ENCODE measurements at regions not wholly inside any gene's neighbourhood (a gene's known extent, or its start where the extent isn't known, plus 50 kb on each side); places are given as distances from the start of the nearest gene placed in this dataset.

- Histone ChIP-seq H3K9me3 (no peaks in the 10 kb centered on the region), H3K4me1 (no peaks in the 10 kb centered on the region), H3K27me3 (no peaks in the 10 kb centered on the region), H3K27ac (no peak overlapping the region), H3K36me3 (replicated peaks in 1 of 2; ENCODE audit: insufficient read depth in 1 of 2, low read depth in 2 of 2) (no peaks in the 10 kb centered on the region), H3K4me3 (no peak overlapping the region)
- intact Hi-C loops (cut with DNase I): no loop called here
- peak in 2 of 4 donors; percentile 8 to 30 for DNase-seq
- 21 to 33% methylated on average over 3 of the region's 3 CpGs for WGBS, 2 donors
- ATAC-seq: no peak
- TF ChIP-seq, protein P1, sequence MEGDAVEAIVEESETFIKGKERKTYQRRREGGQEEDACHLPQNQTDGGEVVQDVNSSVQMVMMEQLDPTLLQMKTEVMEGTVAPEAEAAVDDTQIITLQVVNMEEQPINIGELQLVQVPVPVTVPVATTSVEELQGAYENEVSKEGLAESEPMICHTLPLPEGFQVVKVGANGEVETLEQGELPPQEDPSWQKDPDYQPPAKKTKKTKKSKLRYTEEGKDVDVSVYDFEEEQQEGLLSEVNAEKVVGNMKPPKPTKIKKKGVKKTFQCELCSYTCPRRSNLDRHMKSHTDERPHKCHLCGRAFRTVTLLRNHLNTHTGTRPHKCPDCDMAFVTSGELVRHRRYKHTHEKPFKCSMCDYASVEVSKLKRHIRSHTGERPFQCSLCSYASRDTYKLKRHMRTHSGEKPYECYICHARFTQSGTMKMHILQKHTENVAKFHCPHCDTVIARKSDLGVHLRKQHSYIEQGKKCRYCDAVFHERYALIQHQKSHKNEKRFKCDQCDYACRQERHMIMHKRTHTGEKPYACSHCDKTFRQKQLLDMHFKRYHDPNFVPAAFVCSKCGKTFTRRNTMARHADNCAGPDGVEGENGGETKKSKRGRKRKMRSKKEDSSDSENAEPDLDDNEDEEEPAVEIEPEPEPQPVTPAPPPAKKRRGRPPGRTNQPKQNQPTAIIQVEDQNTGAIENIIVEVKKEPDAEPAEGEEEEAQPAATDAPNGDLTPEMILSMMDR (IDR thresholded peaks at IDR 0.05): no peak
- TF ChIP-seq POLR2A (IDR thresholded peaks at IDR 0.05): no peak
Observed at GRCh38 chr2:121856360-121856759, 100.9 kb downstream of the TSN start.

DNA sequence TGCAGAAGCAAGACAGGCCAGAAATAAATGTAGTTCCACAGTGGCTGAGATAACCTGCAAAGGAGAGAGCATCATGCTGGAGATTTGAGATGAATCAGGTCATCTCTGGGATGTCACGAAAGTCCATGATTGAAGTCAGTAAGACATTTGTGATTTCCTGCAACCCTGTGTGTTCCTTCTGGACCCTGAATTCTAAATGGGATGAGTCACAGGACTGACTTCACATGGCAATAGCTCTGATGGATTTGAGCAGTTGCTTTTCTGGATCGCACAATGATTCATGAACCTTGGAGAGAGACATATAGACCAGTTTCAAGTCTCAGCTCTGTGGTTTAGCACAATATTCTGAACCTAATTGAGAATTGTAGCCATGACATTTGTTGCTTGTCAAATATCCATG lies 102.9 kb downstream of the TSN start:
- no peak for ATAC-seq
- Histone ChIP-seq H3K4me3 (no peak overlapping the region), H3K4me1 (no peaks in the 10 kb centered on the region), H3K9me3 (no peaks in the 10 kb centered on the region), H3K36me3 (replicated peaks in 1 of 2; ENCODE audit: insufficient read depth in 1 of 2, low read depth in 2 of 2) (no peaks in the 10 kb centered on the region), H3K27ac (no peak overlapping the region), H3K27me3 (no peaks in the 10 kb centered on the region)
- DNase-seq: no peak
- intact Hi-C loops (cut with DNase I): no loop called here
- WGBS, 2 donors: 90 to 94% methylated on average over 2 of the region's 2 CpGs
- TF ChIP-seq POLR2A (IDR thresholded peaks at IDR 0.05): no peak
- TF ChIP-seq, protein P1 (IDR thresholded peaks at IDR 0.05): no peak

- ATAC-seq (no peak), DNase-seq (no peak)
- Histone ChIP-seq H3K36me3 (replicated peaks in 1 of 2; ENCODE audit: insufficient read depth in 1 of 2, low read depth in 2 of 2) (no peaks in the 10 kb centered on the region), H3K9me3 (no peaks in the 10 kb centered on the region), H3K27ac (no peak overlapping the region), H3K27me3 (no peaks in the 10 kb centered on the region), H3K4me3 (no peak overlapping the region), H3K4me1 (no peaks in the 10 kb centered on the region)
- WGBS, 2 donors: 63 to 64% methylated on average over 2 of the region's 2 CpGs
- intact Hi-C loops (cut with DNase I): no loop called here
- no peak for TF ChIP-seq POLR2A (IDR thresholded peaks at IDR 0.05)
- TF ChIP-seq, protein P1 (IDR thresholded peaks at IDR 0.05): no peak
Observed at GRCh38 chr2:121858847-121859246, 103.4 kb downstream of the TSN start.

DNA sequence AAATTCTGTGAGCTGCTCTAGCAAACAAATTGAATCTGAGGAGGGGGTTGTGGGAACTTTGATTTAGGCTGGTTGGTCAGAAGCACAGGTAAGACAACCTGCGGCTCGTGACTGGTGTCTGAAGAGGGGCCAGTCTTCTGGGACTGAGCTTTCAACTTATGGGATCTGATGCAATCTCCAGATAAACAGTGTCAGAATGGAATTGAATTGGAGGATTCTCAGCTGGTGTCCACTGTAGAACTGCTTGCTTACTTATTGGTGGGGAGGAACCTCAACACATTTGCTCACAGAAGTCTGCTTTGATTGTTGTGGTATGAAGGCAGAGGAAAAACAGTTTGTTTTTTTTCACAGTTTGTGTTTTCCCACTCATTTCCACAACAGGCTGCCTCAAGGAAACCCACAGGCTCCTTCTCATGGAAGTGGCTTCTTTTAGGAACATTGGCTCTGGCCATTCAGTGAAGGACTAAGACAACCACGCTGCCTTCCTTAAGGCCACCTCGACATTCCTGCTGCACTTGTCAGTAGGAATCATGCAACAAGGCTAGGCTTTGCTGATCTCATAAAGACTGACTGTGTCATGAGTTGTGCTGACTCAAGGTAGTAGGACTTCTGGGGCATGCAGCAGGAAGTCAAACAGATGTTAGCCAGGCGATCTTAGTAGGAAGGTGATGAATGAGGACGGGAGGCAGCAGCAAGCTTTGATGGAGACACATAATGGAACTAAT lies 104.7 kb downstream of the TSN start:
- H3K27me3 ChIP-seq: no peaks in the 10 kb centered on the region
- no peaks in the 10 kb centered on the region for H3K36me3 ChIP-seq (replicated peaks in 1 of 2; ENCODE audit: insufficient read depth in 1 of 2, low read depth in 2 of 2)
- no peak overlapping the region for H3K4me3 ChIP-seq
- ATAC-seq (no peak), DNase-seq (no peak)
- no peaks in the 10 kb centered on the region for H3K4me1 ChIP-seq
- 69 to 72% methylated on average over 6 of the region's 6 CpGs for WGBS, 2 donors
- no peak for TF ChIP-seq POLR2A (IDR thresholded peaks at IDR 0.05)
- TF ChIP-seq, protein P1 (IDR thresholded peaks at IDR 0.05): no peak
- H3K9me3 ChIP-seq: no peaks in the 10 kb centered on the region
- intact Hi-C loops (cut with DNase I): no loop called here
- H3K27ac ChIP-seq: no peak overlapping the region

- Histone ChIP-seq H3K9me3 (no peaks in the 10 kb centered on the region), H3K4me3 (no peak overlapping the region), H3K27me3 (no peaks in the 10 kb centered on the region), H3K36me3 (replicated peaks in 1 of 2; ENCODE audit: insufficient read depth in 1 of 2, low read depth in 2 of 2) (no peaks in the 10 kb centered on the region), H3K4me1 (no peaks in the 10 kb centered on the region), H3K27ac (no peak overlapping the region)
- DNase-seq (no peak), ATAC-seq (no peak)
- TF ChIP-seq, protein P1 (IDR thresholded peaks at IDR 0.05): no peak
- no peak for TF ChIP-seq POLR2A (IDR thresholded peaks at IDR 0.05)
- intact Hi-C loops (cut with DNase I): no loop called here
- 56 to 68% methylated on average over 3 of the region's 3 CpGs for WGBS, 2 donors
Observed at GRCh38 chr2:121860758-121861227, 105.3 kb downstream of the TSN start.

Data from body of pancreas (tissue), 4 donors.